ENCODE measurements at regions not wholly inside any gene's neighbourhood (a gene's known extent, or its start where the extent isn't known, plus 50 kb on each side); places are given as distances from the start of the nearest gene placed in this dataset.

DNA sequence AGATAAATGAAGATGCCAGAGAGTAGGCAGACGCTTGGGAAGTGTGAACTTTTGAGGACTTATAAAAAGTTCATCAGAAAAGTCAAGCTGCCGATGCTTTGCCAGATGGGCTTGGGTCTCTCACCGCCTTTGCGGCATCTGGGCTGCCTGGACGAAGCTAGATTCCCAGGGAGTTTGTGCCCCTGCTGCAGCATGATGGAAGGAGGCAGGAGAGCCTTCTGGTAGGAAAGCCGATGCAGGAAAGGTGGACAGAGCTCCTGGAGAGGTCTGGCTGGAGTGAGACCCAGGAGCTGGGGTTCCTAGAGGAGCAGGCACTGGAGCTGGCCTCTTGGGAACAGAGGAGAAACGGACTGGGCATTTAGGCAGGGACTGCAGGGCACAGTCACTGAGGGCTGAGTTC lies 51.9 kb upstream of the ATP2B2 start:
- TF ChIP-seq, protein P1, sequence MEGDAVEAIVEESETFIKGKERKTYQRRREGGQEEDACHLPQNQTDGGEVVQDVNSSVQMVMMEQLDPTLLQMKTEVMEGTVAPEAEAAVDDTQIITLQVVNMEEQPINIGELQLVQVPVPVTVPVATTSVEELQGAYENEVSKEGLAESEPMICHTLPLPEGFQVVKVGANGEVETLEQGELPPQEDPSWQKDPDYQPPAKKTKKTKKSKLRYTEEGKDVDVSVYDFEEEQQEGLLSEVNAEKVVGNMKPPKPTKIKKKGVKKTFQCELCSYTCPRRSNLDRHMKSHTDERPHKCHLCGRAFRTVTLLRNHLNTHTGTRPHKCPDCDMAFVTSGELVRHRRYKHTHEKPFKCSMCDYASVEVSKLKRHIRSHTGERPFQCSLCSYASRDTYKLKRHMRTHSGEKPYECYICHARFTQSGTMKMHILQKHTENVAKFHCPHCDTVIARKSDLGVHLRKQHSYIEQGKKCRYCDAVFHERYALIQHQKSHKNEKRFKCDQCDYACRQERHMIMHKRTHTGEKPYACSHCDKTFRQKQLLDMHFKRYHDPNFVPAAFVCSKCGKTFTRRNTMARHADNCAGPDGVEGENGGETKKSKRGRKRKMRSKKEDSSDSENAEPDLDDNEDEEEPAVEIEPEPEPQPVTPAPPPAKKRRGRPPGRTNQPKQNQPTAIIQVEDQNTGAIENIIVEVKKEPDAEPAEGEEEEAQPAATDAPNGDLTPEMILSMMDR (IDR thresholded peaks at IDR 0.05; ENCODE audit: low read depth, low read length) = no peak
- no peak for TF ChIP-seq EZH2phosphoT487 (IDR thresholded peaks at IDR 0.05; ENCODE audit: low read depth)

Measured in OCI-LY3 (cell line).